ENCODE measurements at regions not wholly inside any gene's neighbourhood (a gene's known extent, or its start where the extent isn't known, plus 50 kb on each side); places are given as distances from the start of the nearest gene placed in this dataset.

DNA sequence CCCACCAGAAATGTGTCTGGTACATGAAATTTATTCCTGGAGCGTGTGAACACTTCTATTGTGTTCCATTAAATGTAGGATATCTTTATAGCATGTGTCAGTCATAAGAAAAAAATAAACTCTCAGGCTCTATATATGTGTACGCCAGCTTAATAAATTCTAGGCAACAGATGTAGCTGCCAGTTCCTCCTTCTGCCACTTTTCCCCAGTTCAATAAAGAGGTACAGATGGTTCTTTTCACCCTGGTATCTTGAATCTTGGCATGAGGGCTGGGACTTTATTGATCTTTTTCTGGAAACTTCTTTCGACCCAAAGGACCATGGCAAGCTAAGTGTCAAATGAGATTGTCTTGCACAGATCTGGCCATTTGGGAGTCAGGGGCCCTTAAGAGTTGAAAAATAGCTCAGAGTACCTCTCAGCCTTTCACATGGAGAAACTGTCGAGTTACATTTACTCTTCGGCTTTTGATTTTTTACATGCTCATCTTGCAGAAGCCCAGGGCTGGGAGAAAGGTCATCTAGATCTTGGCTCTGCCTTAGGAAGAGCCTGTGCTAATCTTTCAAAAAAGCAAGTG, 240.9 kb downstream of the DOK5 start:
- no peak for DNase-seq
- no peak for ATAC-seq (ENCODE audit: poor library complexity)
- intact Hi-C loops (cut with DNase I), result no loop called here

DNA sequence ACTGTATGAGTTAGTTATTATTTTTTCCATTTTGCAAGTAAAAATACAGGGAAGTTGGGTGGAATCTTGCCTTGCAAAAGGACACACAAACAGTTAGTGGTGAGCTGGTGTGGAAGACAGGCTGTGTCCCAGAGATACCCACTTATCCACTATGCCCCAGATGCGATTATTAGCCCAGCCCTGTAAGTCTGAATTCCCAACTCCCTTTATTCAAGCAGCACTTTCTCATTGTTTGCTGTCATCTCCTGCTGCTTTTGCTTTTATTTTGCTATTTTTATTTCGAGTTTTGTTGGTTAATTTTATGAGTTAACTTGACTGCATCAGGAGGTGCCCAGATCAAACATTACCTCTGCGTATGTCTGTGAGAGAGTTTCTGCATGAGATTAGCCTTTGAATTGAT, 239.4 kb downstream of the DOK5 start:
- intact Hi-C loops (cut with DNase I), result no loop called here
- DNase-seq (no peak), ATAC-seq (ENCODE audit: poor library complexity) (no peak)

DNA sequence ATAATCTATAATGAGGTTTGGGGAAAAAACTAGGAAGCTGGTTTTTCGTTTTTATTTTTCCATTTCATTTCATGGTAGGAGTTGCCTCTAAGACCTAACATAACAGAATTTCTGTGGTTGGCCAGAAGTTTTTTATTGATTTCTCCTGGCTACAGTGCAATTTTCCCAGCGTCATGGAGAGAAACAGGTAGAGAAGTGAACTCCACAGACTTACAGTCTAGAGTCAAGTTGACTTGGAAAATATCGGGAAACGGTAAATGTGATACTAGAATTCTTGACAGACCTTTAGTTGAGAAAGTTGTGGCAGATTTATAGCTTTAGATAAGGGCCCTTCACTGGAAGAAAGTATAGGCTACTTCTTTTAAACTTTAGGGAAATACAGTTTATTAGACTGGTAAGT, 238.3 kb downstream of the DOK5 start:
- intact Hi-C loops (cut with DNase I), result no loop called here
- DNase-seq, result no peak
- ATAC-seq (ENCODE audit: poor library complexity), result no peak

DNA sequence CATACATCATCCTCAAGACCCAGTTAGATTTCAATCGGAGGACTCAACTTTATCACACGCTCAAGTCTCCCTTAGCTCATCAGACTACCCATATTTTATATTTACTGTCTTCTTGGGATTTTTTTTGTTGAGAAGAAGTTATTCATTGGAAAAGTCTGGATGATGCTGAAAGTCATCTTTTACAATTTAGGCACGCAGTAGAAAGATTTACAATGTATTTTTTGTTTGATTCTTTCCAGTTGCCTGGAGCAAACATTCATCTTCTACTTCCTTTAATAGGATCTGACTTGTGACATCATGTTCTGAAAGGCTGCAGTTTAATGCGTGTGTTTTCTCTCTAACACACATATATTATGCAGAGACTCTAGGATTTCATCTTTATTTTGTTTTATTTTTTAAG, 235.7 kb downstream of the DOK5 start:
- DNase-seq, result no peak
- intact Hi-C loops (cut with DNase I), result no loop called here
- ATAC-seq (ENCODE audit: poor library complexity), result no peak

- intact Hi-C loops (cut with DNase I), result no loop called here
- DNase-seq, result no peak
These were observed 234.9 kb downstream of the DOK5 start for GRCh38 chr20:54710341-54710740.

DNA sequence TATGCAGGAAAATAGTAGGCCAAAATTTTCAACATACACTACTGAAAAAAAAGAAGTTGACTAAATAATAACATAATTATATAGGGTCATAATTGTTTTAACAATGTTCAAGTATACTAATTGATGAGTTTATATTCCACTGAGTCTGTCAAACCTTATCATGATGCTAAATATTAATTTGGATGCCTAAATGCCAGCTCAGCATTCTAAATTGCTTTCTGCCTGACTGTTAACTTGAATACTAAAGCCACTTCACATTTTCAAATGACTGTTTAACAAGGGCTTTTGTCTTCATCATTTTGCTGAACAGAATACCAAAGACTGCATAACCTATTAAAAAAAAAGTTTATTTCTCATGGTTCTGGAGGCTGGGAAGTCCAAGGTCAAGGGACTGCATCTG, 232.8 kb downstream of the DOK5 start:
- ATAC-seq (ENCODE audit: poor library complexity), result no peak
- no peak for DNase-seq
- intact Hi-C loops (cut with DNase I), result no loop called here

More at GRCh38 chr20:54710341-54710740, 234.9 kb downstream of the DOK5 start:
- no peak for ATAC-seq (ENCODE audit: poor library complexity)

DNA sequence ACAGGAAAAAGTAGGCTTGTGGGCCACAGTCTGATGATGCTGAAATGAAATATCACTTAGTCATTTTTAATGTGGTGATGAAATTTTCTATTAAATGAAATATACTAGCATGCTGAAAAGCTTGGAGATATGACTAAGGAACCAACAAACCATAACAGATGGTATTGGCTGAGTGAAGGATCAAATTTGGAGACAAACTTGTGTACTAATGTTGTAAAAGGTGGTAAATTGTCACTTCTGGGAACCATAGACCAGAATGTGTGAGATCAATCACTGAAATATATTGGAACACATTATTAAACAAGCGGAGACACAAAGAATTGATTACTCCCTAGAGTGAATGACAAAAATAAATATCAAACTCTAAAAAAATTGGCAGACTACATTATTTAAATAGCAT, 232.4 kb downstream of the DOK5 start:
- intact Hi-C loops (cut with DNase I), result no loop called here
- ATAC-seq (ENCODE audit: poor library complexity) (no peak), DNase-seq (no peak)

- no peak for DNase-seq
- no peak for ATAC-seq (ENCODE audit: poor library complexity)
- intact Hi-C loops (cut with DNase I), result no loop called here
These were observed 231.2 kb downstream of the DOK5 start for GRCh38 chr20:54706581-54706980.

DNA sequence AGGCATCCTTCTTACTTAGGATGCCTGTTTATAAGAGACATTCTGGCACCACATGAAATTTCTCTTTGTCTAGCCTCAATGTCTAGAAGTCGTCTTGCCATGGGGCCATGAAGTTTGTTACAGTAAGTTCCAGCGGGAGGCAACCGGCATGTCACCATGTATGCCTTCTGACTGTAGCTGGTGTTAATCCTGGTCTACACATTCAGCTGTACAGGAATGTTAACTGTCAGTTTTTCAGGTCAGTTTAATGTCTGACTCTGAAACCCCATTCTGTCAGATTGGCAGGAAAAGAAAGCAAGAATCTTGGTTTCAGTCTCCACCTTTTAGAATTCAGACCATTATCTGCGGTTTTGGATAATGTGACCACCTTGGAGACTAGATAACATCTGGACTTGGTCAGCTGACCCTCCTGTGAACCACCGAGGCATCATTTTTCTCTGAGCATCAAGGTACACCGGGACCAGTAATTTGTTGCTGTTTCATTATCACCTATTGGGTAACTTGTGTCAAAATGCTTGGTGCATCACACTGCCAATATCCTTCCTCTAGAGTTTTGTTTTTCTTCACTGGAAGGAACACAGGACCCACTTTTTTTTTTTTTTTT, 228.7 kb downstream of the DOK5 start:
- ATAC-seq (ENCODE audit: poor library complexity), result no peak
- intact Hi-C loops (cut with DNase I), result no loop called here
- no peak for DNase-seq
